ENCODE measurements at regions not wholly inside any gene's neighbourhood (a gene's known extent, or its start where the extent isn't known, plus 50 kb on each side); places are given as distances from the start of the nearest gene placed in this dataset.

DNA sequence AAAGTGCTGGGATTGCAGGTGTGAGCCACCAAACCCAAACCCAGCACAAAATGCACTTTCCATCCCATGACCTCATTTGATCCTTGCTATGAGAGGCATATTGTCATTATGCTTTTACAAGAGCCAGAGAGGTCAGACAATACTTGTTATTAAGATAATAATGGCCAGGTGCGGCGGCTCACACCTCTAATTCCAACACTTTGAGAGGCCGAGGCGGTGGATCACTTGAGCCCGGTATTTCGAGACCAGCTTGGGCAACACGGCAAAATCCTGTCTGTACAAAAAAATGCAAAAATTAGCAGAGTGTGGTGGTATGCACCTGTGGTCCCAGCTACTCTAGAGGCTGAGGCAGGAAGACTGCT is 55.9 kb upstream of the IL17B start:
- H3K36me3 ChIP-seq (replicated peaks; ENCODE audit: insufficient read depth, low read depth), result no peaks in the 10 kb centered on the region
- no peak overlapping the region for H3K4me2 ChIP-seq
- no peaks in the 10 kb centered on the region for H3K9me2 ChIP-seq (replicated peaks; ENCODE audit: insufficient read depth)
- H3K4me1 ChIP-seq (ENCODE audit: insufficient read depth), result no peaks in the 10 kb centered on the region
- TF ChIP-seq EZH2 (IDR thresholded peaks at IDR 0.05; ENCODE audit: borderline replicate concordance), result no peak
- no peak for TF ChIP-seq CTCF (IDR thresholded peaks at IDR 0.05; ENCODE audit: poor library complexity)
- no peak for TF ChIP-seq EZH2phosphoT487 (IDR thresholded peaks at IDR 0.05; ENCODE audit: low read depth, severe bottlenecking, unreplicated experiment)
- H3K4me3 ChIP-seq, result no peak overlapping the region
- 90% methylated on average over 7 of the region's 7 CpGs for WGBS (ENCODE audit: low lambda C conversion rate, missing lambda C conversion rate)
- no peaks in the 10 kb centered on the region for H3K79me2 ChIP-seq
- no peak for DNase-seq (ENCODE audit: low spot score)
- no peak overlapping the region for H2AFZ ChIP-seq
- H4K20me1 ChIP-seq (ENCODE audit: insufficient read depth, poor library complexity, severe bottlenecking), result no peaks in the 10 kb centered on the region
- H3K9me3 ChIP-seq (ENCODE audit: low read depth), result no peaks in the 10 kb centered on the region
- no peaks in the 10 kb centered on the region for H3K27me3 ChIP-seq
- no peak overlapping the region for H3K27ac ChIP-seq

DNA sequence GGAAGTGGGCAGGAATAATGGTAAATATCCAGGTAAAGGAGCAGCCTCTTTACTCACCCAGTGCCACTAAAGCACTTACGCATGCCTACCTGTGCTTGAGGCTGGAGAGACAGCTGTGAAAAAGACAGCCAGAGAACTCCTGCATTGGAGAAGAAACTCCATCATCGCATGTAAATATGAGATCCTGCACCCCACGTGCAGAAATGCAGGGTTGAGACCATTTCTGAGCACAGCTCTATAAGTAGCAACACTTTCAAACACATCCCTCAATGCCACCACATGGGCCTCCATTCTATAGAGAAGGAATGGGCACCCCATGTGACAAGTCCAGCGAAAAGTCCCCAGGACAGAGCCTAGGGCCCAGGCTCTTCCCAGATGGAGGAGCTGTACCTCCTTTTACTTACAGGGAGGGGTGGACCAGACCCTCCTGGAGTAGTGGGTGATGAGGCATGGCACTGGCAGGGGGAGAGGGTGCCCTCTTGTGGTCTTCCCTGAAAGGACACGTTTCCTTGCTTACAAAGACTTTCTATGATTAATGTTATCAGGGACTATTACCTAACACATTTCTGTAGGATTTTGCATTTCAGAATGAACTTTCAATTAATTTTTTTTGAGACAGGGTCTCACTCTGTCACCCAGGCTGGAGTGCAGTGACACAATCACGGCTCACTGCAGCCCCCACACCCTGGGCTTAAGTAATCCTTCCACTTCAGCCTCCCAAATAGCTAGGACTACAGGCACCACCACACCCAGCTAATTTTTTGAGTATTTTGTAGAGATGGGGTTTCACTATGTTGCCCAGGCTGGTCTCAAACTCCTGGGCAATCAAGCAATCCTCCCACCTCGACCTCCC is 55.3 kb upstream of the IL17B start:
- peak; percentile 83 for DNase-seq (ENCODE audit: low spot score)
- 51% methylated on average over 7 of the region's 7 CpGs for WGBS (ENCODE audit: low lambda C conversion rate, missing lambda C conversion rate)
- H3K27ac ChIP-seq, result no peak overlapping the region

GRCh38 chr5:149433524-149434131 is 54.5 kb upstream of the IL17B start:
- no peaks in the 10 kb centered on the region for H3K27me3 ChIP-seq
- H3K4me2 ChIP-seq, result no peak overlapping the region
- no peak for TF ChIP-seq EZH2 (IDR thresholded peaks at IDR 0.05; ENCODE audit: borderline replicate concordance)
- H3K4me1 ChIP-seq (ENCODE audit: insufficient read depth), result no peaks in the 10 kb centered on the region
- H3K9me2 ChIP-seq (replicated peaks; ENCODE audit: insufficient read depth), result no peaks in the 10 kb centered on the region
- no peak for DNase-seq (ENCODE audit: low spot score)
- no peak overlapping the region for H3K27ac ChIP-seq
- no peaks in the 10 kb centered on the region for H3K9me3 ChIP-seq (ENCODE audit: low read depth)
- H3K4me3 ChIP-seq, result no peak overlapping the region
- no peaks in the 10 kb centered on the region for H4K20me1 ChIP-seq (ENCODE audit: insufficient read depth, poor library complexity, severe bottlenecking)
- no peaks in the 10 kb centered on the region for H3K36me3 ChIP-seq (replicated peaks; ENCODE audit: insufficient read depth, low read depth)
- no peaks in the 10 kb centered on the region for H3K79me2 ChIP-seq
- H2AFZ ChIP-seq, result no peak overlapping the region
- 80% methylated on average over 8 of the region's 8 CpGs for WGBS (ENCODE audit: low lambda C conversion rate, missing lambda C conversion rate)

More for the DNA sequence above, 55.3 kb upstream of the IL17B start:
- H3K4me2 ChIP-seq, result no peak overlapping the region
- TF ChIP-seq EZH2 (IDR thresholded peaks at IDR 0.05; ENCODE audit: borderline replicate concordance), result no peak
- peak; percentile 84 for TF ChIP-seq CTCF (IDR thresholded peaks at IDR 0.05; ENCODE audit: poor library complexity)
- no peak for TF ChIP-seq EZH2phosphoT487 (IDR thresholded peaks at IDR 0.05; ENCODE audit: low read depth, severe bottlenecking, unreplicated experiment)
- H3K9me2 ChIP-seq (replicated peaks; ENCODE audit: insufficient read depth), result no peaks in the 10 kb centered on the region
- H3K36me3 ChIP-seq (replicated peaks; ENCODE audit: insufficient read depth, low read depth), result no peaks in the 10 kb centered on the region
- no peaks in the 10 kb centered on the region for H3K4me1 ChIP-seq (ENCODE audit: insufficient read depth)
- H4K20me1 ChIP-seq (ENCODE audit: insufficient read depth, poor library complexity, severe bottlenecking), result no peaks in the 10 kb centered on the region
- no peaks in the 10 kb centered on the region for H3K27me3 ChIP-seq
- H3K4me3 ChIP-seq, result no peak overlapping the region
- H3K79me2 ChIP-seq, result no peaks in the 10 kb centered on the region
- no peaks in the 10 kb centered on the region for H3K9me3 ChIP-seq (ENCODE audit: low read depth)
- no peak overlapping the region for H2AFZ ChIP-seq

- no peak overlapping the region for H3K27ac ChIP-seq
- no peaks in the 10 kb centered on the region for H4K20me1 ChIP-seq (ENCODE audit: insufficient read depth, poor library complexity, severe bottlenecking)
- WGBS (ENCODE audit: low lambda C conversion rate, missing lambda C conversion rate), result 86% methylated on average over 3 of the region's 3 CpGs
Observed at GRCh38 chr5:149432911-149433401, 53.9 kb upstream of the IL17B start.

More at GRCh38 chr5:149432911-149433401, 53.9 kb upstream of the IL17B start:
- Histone ChIP-seq H3K79me2 (no peaks in the 10 kb centered on the region), H3K36me3 (replicated peaks; ENCODE audit: insufficient read depth, low read depth) (no peaks in the 10 kb centered on the region), H3K9me3 (ENCODE audit: low read depth) (no peaks in the 10 kb centered on the region), H3K4me1 (ENCODE audit: insufficient read depth) (no peaks in the 10 kb centered on the region), H3K9me2 (replicated peaks; ENCODE audit: insufficient read depth) (no peaks in the 10 kb centered on the region), H3K4me3 (no peak overlapping the region), H3K27me3 (no peaks in the 10 kb centered on the region), H3K4me2 (no peak overlapping the region), H2AFZ (no peak overlapping the region)
- TF ChIP-seq EZH2phosphoT487 (IDR thresholded peaks at IDR 0.05; ENCODE audit: low read depth, severe bottlenecking, unreplicated experiment), result no peak
- no peak for TF ChIP-seq EZH2 (IDR thresholded peaks at IDR 0.05; ENCODE audit: borderline replicate concordance)
- no peak for TF ChIP-seq CTCF (IDR thresholded peaks at IDR 0.05; ENCODE audit: poor library complexity)
- DNase-seq (ENCODE audit: low spot score), result no peak
